Colonic mucosa (tissue), 4 donors: ENCODE measurements at regions not wholly inside any gene's neighbourhood (a gene's known extent, or its start where the extent isn't known, plus 50 kb on each side); places are given as distances from the start of the nearest gene placed in this dataset.

Source experiments
- DNase-seq: peaks from one replicate; pipeline ENCODE4 v3.0.0-alpha.2; 2020
- H3K27ac ChIP-seq: fragments of 200-600 bp; one replicate; pipeline ENCODE4 v1.8.0; 2021
- H3K27me3 ChIP-seq: fragments of 200-600 bp; one replicate; pipeline ENCODE4 v1.8.0; 2021
- H3K36me3 ChIP-seq: fragments of 200-600 bp; one replicate; pipeline ENCODE4 v1.8.0; 2021
- H3K4me1 ChIP-seq: fragments of 200-600 bp; one replicate; pipeline ENCODE4 v1.8.0; 2021; ENCODE audit warnings: mild to moderate bottlenecking
- H3K4me3 ChIP-seq: fragments of 200-600 bp; one replicate; pipeline ENCODE4 v1.8.0; 2021
- H3K9ac ChIP-seq, 2 donors: one replicate each; pipeline ENCODE4 v1.7.0; 2013; ENCODE audit warnings: control low read depth in 2 of 2, low read depth in 2 of 2, low read length in 2 of 2
- H3K9me3 ChIP-seq: fragments of 200-600 bp; one replicate; pipeline ENCODE4 v1.8.0; 2021
- intact Hi-C: fragments of 100-400 bp; cut with DNase I; formaldehyde crosslinking; loops from one replicate; pipeline ENCODE4 v1.14.1; 2022
- TF ChIP-seq, protein P1 (sequence below): fragments of 200-600 bp; IDR thresholded peaks from one replicate; pipeline ENCODE4 v1.8.0; 2022; ENCODE audit warnings: antibody characterized with exemption, mild to moderate bottlenecking
- donor health status: healthy.
- donor health status: DM: no; HTN: no; CAD: no.
- donor health status: DM: no; HTN: no; CAD: no.

DNA sequence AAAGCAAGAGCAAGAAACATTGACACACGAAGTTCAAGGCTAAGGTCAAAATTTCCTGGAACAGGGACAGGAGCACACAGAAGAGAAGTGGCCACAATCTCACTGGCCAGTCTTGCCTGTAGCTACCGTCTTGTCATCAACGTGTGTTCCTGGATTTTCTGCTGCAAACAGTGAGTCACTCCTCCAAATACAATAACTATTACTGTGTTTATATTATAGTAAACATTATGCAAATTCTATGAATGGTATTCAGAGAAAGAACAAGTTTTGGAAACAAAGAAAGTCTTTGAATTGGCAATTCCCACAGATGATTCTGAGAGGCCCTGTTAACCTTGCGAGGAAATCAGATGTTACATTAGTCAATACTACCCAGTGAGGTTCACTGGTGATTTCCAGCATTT lies 220.5 kb downstream of the FAM43A start:
- H3K4me3 ChIP-seq: no peak overlapping the region
- intact Hi-C loops: no loop called here
- DNase-seq: no peak

GRCh38 chr3:194906970-194907629 lies 221.4 kb downstream of the FAM43A start:
- Histone ChIP-seq H3K4me3 (no peak overlapping the region), H3K4me1 (no peaks in the 10 kb centered on the region), H3K27ac (no peak overlapping the region), H3K27me3 (no peaks in the 10 kb centered on the region), H3K9me3 (no peaks in the 10 kb centered on the region), H3K9ac (no peak overlapping the region), H3K36me3 (no peaks in the 10 kb centered on the region)
- intact Hi-C loops: no loop called here
- DNase-seq: no peak
- TF ChIP-seq, protein P1, sequence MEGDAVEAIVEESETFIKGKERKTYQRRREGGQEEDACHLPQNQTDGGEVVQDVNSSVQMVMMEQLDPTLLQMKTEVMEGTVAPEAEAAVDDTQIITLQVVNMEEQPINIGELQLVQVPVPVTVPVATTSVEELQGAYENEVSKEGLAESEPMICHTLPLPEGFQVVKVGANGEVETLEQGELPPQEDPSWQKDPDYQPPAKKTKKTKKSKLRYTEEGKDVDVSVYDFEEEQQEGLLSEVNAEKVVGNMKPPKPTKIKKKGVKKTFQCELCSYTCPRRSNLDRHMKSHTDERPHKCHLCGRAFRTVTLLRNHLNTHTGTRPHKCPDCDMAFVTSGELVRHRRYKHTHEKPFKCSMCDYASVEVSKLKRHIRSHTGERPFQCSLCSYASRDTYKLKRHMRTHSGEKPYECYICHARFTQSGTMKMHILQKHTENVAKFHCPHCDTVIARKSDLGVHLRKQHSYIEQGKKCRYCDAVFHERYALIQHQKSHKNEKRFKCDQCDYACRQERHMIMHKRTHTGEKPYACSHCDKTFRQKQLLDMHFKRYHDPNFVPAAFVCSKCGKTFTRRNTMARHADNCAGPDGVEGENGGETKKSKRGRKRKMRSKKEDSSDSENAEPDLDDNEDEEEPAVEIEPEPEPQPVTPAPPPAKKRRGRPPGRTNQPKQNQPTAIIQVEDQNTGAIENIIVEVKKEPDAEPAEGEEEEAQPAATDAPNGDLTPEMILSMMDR: no peak

More for the DNA sequence above, 220.5 kb downstream of the FAM43A start:
- no peak overlapping the region for H3K27ac ChIP-seq
- H3K9me3 ChIP-seq: no peaks in the 10 kb centered on the region
- no peaks in the 10 kb centered on the region for H3K4me1 ChIP-seq
- TF ChIP-seq, protein P1: no peak
- no peaks in the 10 kb centered on the region for H3K36me3 ChIP-seq
- no peaks in the 10 kb centered on the region for H3K27me3 ChIP-seq
- no peak overlapping the region for H3K9ac ChIP-seq

- no peak for DNase-seq
- H3K9ac ChIP-seq: no peak overlapping the region
- TF ChIP-seq, protein P1: no peak
- H3K9me3 ChIP-seq: no peaks in the 10 kb centered on the region
- H3K4me3 ChIP-seq: no peak overlapping the region
- H3K27me3 ChIP-seq: no peaks in the 10 kb centered on the region
- no peak overlapping the region for H3K27ac ChIP-seq
- H3K36me3 ChIP-seq: no peaks in the 10 kb centered on the region
- intact Hi-C loops: no loop called here
- no peaks in the 10 kb centered on the region for H3K4me1 ChIP-seq
Measured at GRCh38 chr3:194907811-194908210, 222.1 kb downstream of the FAM43A start.

DNA sequence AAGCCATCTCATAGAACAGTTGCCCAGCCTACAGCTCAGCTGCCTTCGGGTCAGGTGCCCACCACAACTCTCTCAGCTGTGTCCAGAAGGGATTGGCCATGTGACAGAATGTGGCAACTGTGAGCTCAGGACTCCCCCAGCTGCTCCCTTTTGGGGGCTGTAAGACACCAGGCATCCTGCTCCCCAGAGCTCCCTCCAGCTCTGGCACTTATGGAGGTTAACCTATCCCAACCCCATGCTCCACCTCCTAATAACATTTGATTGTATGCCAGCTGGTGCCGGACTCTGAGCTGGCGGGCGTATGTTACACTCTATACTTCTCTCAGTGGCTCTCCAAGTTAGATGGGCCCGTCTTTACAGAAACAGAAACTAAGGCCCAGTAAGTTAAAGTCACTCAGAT lies 222.8 kb downstream of the FAM43A start:
- H3K4me3 ChIP-seq: no peak overlapping the region
- no peaks in the 10 kb centered on the region for H3K4me1 ChIP-seq
- no peak overlapping the region for H3K27ac ChIP-seq
- intact Hi-C loops: no loop called here
- H3K9me3 ChIP-seq: no peaks in the 10 kb centered on the region
- no peak for DNase-seq
- H3K27me3 ChIP-seq: no peaks in the 10 kb centered on the region
- no peaks in the 10 kb centered on the region for H3K36me3 ChIP-seq
- no peak overlapping the region for H3K9ac ChIP-seq
- TF ChIP-seq, protein P1: no peak

- Histone ChIP-seq H3K27ac (no peak overlapping the region), H3K9ac (no peak overlapping the region), H3K4me3 (no peak overlapping the region), H3K36me3 (no peaks in the 10 kb centered on the region), H3K27me3 (no peaks in the 10 kb centered on the region), H3K4me1 (no peaks in the 10 kb centered on the region), H3K9me3 (no peaks in the 10 kb centered on the region)
- TF ChIP-seq, protein P1: peak; percentile 17
- DNase-seq: no peak
- intact Hi-C loops: no loop called here
Measured at GRCh38 chr3:194908972-194909371, 223.3 kb downstream of the FAM43A start.
